ENCODE measurements at regions not wholly inside any gene's neighbourhood (a gene's known extent, or its start where the extent isn't known, plus 50 kb on each side); places are given as distances from the start of the nearest gene placed in this dataset.

DNA sequence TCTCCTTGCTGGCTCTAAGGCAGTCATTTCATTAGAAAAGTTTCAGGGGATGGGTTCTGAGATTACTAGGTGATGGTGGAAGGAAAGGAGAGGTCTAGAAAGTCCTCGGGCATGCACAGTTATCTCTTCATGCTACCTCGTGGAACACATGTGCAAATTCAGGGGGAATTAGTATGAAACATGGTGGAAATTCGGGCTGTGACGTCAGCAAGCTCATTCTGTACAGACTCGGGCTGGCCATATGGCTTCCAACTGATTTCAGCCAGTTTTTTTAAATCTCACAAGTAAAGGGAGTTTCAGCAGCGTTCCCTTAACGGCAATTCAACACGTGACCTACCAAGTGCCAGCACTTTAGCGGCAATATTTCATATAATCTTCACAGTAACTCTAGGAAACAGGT is 251.1 kb downstream of the TBL1XR1 start (continued):
- TF ChIP-seq KDM5B (IDR thresholded peaks at IDR 0.05; ENCODE audit: insufficient replicate concordance, low read depth, low read length), result no peak
- TF ChIP-seq OTX1 (CRISPR knock-in tag; IDR thresholded peaks at IDR 0.05), result no peak
- no peak for TF ChIP-seq ZNF586 (CRISPR knock-in tag; conservative IDR thresholded peaks at IDR 0.05)
- TF ChIP-seq HMG20A (CRISPR knock-in tag; conservative IDR thresholded peaks at IDR 0.05), result no peak
- TF ChIP-seq, protein P1, sequence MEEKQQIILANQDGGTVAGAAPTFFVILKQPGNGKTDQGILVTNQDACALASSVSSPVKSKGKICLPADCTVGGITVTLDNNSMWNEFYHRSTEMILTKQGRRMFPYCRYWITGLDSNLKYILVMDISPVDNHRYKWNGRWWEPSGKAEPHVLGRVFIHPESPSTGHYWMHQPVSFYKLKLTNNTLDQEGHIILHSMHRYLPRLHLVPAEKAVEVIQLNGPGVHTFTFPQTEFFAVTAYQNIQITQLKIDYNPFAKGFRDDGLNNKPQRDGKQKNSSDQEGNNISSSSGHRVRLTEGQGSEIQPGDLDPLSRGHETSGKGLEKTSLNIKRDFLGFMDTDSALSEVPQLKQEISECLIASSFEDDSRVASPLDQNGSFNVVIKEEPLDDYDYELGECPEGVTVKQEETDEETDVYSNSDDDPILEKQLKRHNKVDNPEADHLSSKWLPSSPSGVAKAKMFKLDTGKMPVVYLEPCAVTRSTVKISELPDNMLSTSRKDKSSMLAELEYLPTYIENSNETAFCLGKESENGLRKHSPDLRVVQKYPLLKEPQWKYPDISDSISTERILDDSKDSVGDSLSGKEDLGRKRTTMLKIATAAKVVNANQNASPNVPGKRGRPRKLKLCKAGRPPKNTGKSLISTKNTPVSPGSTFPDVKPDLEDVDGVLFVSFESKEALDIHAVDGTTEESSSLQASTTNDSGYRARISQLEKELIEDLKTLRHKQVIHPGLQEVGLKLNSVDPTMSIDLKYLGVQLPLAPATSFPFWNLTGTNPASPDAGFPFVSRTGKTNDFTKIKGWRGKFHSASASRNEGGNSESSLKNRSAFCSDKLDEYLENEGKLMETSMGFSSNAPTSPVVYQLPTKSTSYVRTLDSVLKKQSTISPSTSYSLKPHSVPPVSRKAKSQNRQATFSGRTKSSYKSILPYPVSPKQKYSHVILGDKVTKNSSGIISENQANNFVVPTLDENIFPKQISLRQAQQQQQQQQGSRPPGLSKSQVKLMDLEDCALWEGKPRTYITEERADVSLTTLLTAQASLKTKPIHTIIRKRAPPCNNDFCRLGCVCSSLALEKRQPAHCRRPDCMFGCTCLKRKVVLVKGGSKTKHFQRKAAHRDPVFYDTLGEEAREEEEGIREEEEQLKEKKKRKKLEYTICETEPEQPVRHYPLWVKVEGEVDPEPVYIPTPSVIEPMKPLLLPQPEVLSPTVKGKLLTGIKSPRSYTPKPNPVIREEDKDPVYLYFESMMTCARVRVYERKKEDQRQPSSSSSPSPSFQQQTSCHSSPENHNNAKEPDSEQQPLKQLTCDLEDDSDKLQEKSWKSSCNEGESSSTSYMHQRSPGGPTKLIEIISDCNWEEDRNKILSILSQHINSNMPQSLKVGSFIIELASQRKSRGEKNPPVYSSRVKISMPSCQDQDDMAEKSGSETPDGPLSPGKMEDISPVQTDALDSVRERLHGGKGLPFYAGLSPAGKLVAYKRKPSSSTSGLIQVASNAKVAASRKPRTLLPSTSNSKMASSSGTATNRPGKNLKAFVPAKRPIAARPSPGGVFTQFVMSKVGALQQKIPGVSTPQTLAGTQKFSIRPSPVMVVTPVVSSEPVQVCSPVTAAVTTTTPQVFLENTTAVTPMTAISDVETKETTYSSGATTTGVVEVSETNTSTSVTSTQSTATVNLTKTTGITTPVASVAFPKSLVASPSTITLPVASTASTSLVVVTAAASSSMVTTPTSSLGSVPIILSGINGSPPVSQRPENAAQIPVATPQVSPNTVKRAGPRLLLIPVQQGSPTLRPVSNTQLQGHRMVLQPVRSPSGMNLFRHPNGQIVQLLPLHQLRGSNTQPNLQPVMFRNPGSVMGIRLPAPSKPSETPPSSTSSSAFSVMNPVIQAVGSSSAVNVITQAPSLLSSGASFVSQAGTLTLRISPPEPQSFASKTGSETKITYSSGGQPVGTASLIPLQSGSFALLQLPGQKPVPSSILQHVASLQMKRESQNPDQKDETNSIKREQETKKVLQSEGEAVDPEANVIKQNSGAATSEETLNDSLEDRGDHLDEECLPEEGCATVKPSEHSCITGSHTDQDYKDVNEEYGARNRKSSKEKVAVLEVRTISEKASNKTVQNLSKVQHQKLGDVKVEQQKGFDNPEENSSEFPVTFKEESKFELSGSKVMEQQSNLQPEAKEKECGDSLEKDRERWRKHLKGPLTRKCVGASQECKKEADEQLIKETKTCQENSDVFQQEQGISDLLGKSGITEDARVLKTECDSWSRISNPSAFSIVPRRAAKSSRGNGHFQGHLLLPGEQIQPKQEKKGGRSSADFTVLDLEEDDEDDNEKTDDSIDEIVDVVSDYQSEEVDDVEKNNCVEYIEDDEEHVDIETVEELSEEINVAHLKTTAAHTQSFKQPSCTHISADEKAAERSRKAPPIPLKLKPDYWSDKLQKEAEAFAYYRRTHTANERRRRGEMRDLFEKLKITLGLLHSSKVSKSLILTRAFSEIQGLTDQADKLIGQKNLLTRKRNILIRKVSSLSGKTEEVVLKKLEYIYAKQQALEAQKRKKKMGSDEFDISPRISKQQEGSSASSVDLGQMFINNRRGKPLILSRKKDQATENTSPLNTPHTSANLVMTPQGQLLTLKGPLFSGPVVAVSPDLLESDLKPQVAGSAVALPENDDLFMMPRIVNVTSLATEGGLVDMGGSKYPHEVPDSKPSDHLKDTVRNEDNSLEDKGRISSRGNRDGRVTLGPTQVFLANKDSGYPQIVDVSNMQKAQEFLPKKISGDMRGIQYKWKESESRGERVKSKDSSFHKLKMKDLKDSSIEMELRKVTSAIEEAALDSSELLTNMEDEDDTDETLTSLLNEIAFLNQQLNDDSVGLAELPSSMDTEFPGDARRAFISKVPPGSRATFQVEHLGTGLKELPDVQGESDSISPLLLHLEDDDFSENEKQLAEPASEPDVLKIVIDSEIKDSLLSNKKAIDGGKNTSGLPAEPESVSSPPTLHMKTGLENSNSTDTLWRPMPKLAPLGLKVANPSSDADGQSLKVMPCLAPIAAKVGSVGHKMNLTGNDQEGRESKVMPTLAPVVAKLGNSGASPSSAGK (IDR thresholded peaks at IDR 0.05), result peak; percentile 52
- TF ChIP-seq, protein P2, sequence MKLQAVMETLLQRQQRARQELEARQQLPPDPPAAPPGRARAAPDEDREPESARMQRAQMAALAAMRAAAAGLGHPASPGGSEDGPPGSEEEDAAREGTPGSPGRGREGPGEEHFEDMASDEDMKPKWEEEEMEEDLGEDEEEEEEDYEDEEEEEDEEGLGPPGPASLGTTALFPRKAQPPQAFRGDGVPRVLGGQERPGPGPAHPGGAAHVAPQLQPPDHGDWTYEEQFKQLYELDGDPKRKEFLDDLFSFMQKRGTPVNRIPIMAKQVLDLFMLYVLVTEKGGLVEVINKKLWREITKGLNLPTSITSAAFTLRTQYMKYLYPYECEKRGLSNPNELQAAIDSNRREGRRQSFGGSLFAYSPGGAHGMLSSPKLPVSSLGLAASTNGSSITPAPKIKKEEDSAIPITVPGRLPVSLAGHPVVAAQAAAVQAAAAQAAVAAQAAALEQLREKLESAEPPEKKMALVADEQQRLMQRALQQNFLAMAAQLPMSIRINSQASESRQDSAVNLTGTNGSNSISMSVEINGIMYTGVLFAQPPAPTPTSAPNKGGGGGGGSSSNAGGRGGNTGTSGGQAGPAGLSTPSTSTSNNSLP (IDR thresholded peaks at IDR 0.05; ENCODE audit: borderline replicate concordance, low read depth, low read length), result no peak
- no peak for TF ChIP-seq HMG20B (CRISPR knock-in tag; IDR thresholded peaks at IDR 0.05)
- no peak for TF ChIP-seq ZNF57 (CRISPR knock-in tag; IDR thresholded peaks at IDR 0.05)
- no peak for TF ChIP-seq SRSF3 (IDR thresholded peaks at IDR 0.05; ENCODE audit: insufficient read depth, low read length)
- TF ChIP-seq, protein P3, sequence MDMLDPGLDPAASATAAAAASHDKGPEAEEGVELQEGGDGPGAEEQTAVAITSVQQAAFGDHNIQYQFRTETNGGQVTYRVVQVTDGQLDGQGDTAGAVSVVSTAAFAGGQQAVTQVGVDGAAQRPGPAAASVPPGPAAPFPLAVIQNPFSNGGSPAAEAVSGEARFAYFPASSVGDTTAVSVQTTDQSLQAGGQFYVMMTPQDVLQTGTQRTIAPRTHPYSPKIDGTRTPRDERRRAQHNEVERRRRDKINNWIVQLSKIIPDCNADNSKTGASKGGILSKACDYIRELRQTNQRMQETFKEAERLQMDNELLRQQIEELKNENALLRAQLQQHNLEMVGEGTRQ (CRISPR knock-in tag; IDR thresholded peaks at IDR 0.05), result 0 out of 2 replicates have a peak, but pooled peaks have one; percentile 9
- no peak for TF ChIP-seq L3MBTL2 (IDR thresholded peaks at IDR 0.05)

Measured in K562 (cell line).